Ectodermal cell (in vitro differentiated cells): ENCODE measurements at regions not wholly inside any gene's neighbourhood (a gene's known extent, or its start where the extent isn't known, plus 50 kb on each side); places are given as distances from the start of the nearest gene placed in this dataset.
"Not testable (repeated sequence)": the region's sequence is repeated elsewhere in the genome, so short reads cannot be mapped to it uniquely, and the experiment has no call there.

Experiments
- H3K27ac ChIP-seq: 2 replicates; pipeline ENCODE4 v1.7.0; 2013; ENCODE audit warnings: mild to moderate bottlenecking, low read depth, low read length; ENCODE audit not compliant: insufficient read depth, poor library complexity, severe bottlenecking
- H3K27me3 ChIP-seq: 2 replicates; pipeline ENCODE4 v1.7.0; 2013; ENCODE audit warnings: mild to moderate bottlenecking, low read length; ENCODE audit not compliant: insufficient read depth, control insufficient read depth, poor library complexity, severe bottlenecking
- H3K36me3 ChIP-seq: one replicate; pipeline ENCODE4 v1.7.0; 2013; ENCODE audit warnings: low read length; ENCODE audit not compliant: control insufficient read depth, insufficient read depth
- H3K4me1 ChIP-seq: one replicate; pipeline ENCODE4 v1.7.0; 2013; ENCODE audit warnings: low read length; ENCODE audit not compliant: control insufficient read depth, insufficient read depth
- H3K4me3 ChIP-seq: 2 replicates; pipeline ENCODE4 v1.7.0; 2013; ENCODE audit warnings: low read depth, low read length, control low read depth; ENCODE audit not compliant: insufficient read depth
- H3K9me3 ChIP-seq: 2 replicates; pipeline ENCODE4 v1.7.0; 2013; ENCODE audit warnings: mild to moderate bottlenecking, low read length, moderate library complexity; ENCODE audit not compliant: control insufficient read depth
- WGBS, 2 experiments: methylation state at CpG; one replicate each; pipeline ENCODE4 v1.1.7; 2013; ENCODE audit warnings: missing lambda C conversion rate in 2 of 2; 5-methylcytosine and 5-hydroxymethylcytosine counted together

GRCh38 chr4:101647710-101648034 is 142.9 kb upstream of the BANK1 start:
- Histone ChIP-seq H3K27me3 (no peaks in the 10 kb centered on the region), H3K4me3 (no peak overlapping the region), H3K4me1 (no peaks in the 10 kb centered on the region), H3K36me3 (no peaks in the 10 kb centered on the region), H3K9me3 (no peaks in the 10 kb centered on the region), H3K27ac (no peak overlapping the region)

- Histone ChIP-seq H3K27me3 (no peaks in the 10 kb centered on the region), H3K4me3 (no peak overlapping the region), H3K36me3 (no peaks in the 10 kb centered on the region), H3K9me3 (no peaks in the 10 kb centered on the region), H3K27ac (no peak overlapping the region), H3K4me1 (no peaks in the 10 kb centered on the region)
- WGBS, 2 experiments = 86 to 88% methylated on average over 1 of the region's 1 CpG
Measured at GRCh38 chr4:101644516-101644915, 146.0 kb upstream of the BANK1 start.

GRCh38 chr4:101643186-101643837 is 147.2 kb upstream of the BANK1 start:
- 80 to 96% methylated on average over 1 to 2 of the region's 2 CpGs for WGBS, 2 experiments
- Histone ChIP-seq H3K27ac (no peak overlapping the region), H3K36me3 (no peaks in the 10 kb centered on the region), H3K4me3 (no peak overlapping the region), H3K27me3 (no peaks in the 10 kb centered on the region), H3K9me3 (no peaks in the 10 kb centered on the region), H3K4me1 (no peaks in the 10 kb centered on the region)

- H3K4me3 ChIP-seq, H3K9me3 ChIP-seq, H3K36me3 ChIP-seq, H3K4me1 ChIP-seq, H3K27me3 ChIP-seq, H3K27ac ChIP-seq: not testable (repeated sequence)
- 83 to 96% methylated on average over 3 of the region's 3 CpGs for WGBS, 2 experiments
Measured at GRCh38 chr4:101632766-101633165, 157.8 kb upstream of the BANK1 start.

- WGBS, 2 experiments = 97 to 98% methylated on average over 4 of the region's 4 CpGs
- Histone ChIP-seq H3K4me1 (no peaks in the 10 kb centered on the region), H3K36me3 (no peaks in the 10 kb centered on the region), H3K4me3 (no peak overlapping the region), H3K27ac (no peak overlapping the region), H3K9me3 (no peaks in the 10 kb centered on the region), H3K27me3 (no peaks in the 10 kb centered on the region)
Measured at GRCh38 chr4:101630319-101630986, 160.1 kb upstream of the BANK1 start.

- WGBS, 2 experiments = 93 to 94% methylated on average over 2 of the region's 2 CpGs
- no peaks in the 10 kb centered on the region for H3K4me1 ChIP-seq
- no peak overlapping the region for H3K27ac ChIP-seq
- H3K36me3 ChIP-seq = no peaks in the 10 kb centered on the region
- H3K27me3 ChIP-seq = no peaks in the 10 kb centered on the region
- no peaks in the 10 kb centered on the region for H3K9me3 ChIP-seq
- no peak overlapping the region for H3K4me3 ChIP-seq
Measured at GRCh38 chr4:101621120-101621519, 169.4 kb upstream of the BANK1 start.

GRCh38 chr4:101615652-101616051 is 174.9 kb upstream of the BANK1 start:
- Histone ChIP-seq H3K4me3 (no peak overlapping the region), H3K9me3 (no peaks in the 10 kb centered on the region), H3K4me1 (no peaks in the 10 kb centered on the region), H3K27ac (no peak overlapping the region), H3K36me3 (no peaks in the 10 kb centered on the region), H3K27me3 (no peaks in the 10 kb centered on the region)
- WGBS, 2 experiments = 81 to 82% methylated on average over 2 of the region's 2 CpGs

- 94 to 97% methylated on average over 3 of the region's 3 CpGs for WGBS, 2 experiments
Measured at GRCh38 chr4:101606989-101607388, 183.5 kb upstream of the BANK1 start.

GRCh38 chr4:101604976-101605375 is 185.6 kb upstream of the BANK1 start:
- Histone ChIP-seq H3K36me3 (no peaks in the 10 kb centered on the region), H3K27me3 (no peaks in the 10 kb centered on the region), H3K27ac (no peak overlapping the region), H3K9me3 (no peaks in the 10 kb centered on the region), H3K4me1 (no peaks in the 10 kb centered on the region), H3K4me3 (no peak overlapping the region)
- 80 to 100% methylated on average over 1 of the region's 1 CpG for WGBS, 2 experiments

More at GRCh38 chr4:101606989-101607388, 183.5 kb upstream of the BANK1 start:
- H3K9me3 ChIP-seq, H3K36me3 ChIP-seq, H3K4me1 ChIP-seq, H3K4me3 ChIP-seq, H3K27me3 ChIP-seq, H3K27ac ChIP-seq: not testable (repeated sequence)

GRCh38 chr4:101600287-101600686 is 190.2 kb upstream of the BANK1 start:
- Histone ChIP-seq H3K27me3 (no peaks in the 10 kb centered on the region), H3K4me1 (no peaks in the 10 kb centered on the region), H3K36me3 (no peaks in the 10 kb centered on the region), H3K9me3 (no peaks in the 10 kb centered on the region), H3K27ac (no peak overlapping the region), H3K4me3 (no peak overlapping the region)
- 92 to 94% methylated on average over 2 of the region's 2 CpGs for WGBS, 2 experiments
